ENCODE measurements at regions not wholly inside any gene's neighbourhood (a gene's known extent, or its start where the extent isn't known, plus 50 kb on each side); places are given as distances from the start of the nearest gene placed in this dataset.

DNA sequence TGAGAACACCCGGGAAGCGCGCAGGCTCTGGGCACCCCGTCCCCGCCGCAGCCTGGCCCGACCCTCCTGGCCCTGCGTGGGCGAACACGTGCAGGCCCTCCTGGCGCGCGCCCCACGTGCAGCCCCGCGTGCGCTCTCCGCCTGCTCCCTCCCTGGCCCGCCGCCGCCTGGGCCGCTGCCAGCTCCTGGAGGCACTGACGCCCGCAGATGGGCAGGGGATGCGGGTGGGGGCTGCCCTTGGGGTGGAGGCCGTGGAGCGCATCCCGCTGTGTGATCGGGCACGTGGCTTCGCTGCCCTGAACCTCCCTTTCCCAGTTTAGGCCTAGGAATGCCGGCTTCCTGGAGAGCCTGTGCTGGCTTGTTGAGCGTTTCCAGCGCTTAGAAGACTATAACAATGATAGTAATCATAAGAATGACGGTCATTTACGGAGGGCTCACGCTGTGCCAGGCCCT is 104.6 kb upstream of the SLC6A6 start:
- no peak overlapping the region for H2BK15ac ChIP-seq (ENCODE audit: low read depth, low read length)
- H3K14ac ChIP-seq (ENCODE audit: insufficient read depth, low read length), result no peak overlapping the region; the same call in 1 of the 2 replicates
- no peaks in the 10 kb centered on the region for H3K79me2 ChIP-seq (ENCODE audit: insufficient read depth, low read length)
- H3K4ac ChIP-seq (ENCODE audit: low read depth, low read length), result no peak overlapping the region
- H2AFZ ChIP-seq (ENCODE audit: low read length), result no peak overlapping the region
- H3T11ph ChIP-seq (ENCODE audit: low read length), result no peak overlapping the region
- H3K9ac ChIP-seq (ENCODE audit: extremely low read depth, insufficient read length, low read length), result no peak overlapping the region
- H2BK5ac ChIP-seq (ENCODE audit: insufficient read length, low read length), result no peak overlapping the region
- no peak overlapping the region for H3K56ac ChIP-seq (ENCODE audit: insufficient read length, low read depth, low read length)
- no peak overlapping the region for H4K5ac ChIP-seq (ENCODE audit: insufficient read length, low read depth, low read length)
- H3K79me1 ChIP-seq (ENCODE audit: insufficient read depth, low read depth, low read length, poor library complexity, severe bottlenecking), result no peaks in the 10 kb centered on the region
- TF ChIP-seq, protein P1, sequence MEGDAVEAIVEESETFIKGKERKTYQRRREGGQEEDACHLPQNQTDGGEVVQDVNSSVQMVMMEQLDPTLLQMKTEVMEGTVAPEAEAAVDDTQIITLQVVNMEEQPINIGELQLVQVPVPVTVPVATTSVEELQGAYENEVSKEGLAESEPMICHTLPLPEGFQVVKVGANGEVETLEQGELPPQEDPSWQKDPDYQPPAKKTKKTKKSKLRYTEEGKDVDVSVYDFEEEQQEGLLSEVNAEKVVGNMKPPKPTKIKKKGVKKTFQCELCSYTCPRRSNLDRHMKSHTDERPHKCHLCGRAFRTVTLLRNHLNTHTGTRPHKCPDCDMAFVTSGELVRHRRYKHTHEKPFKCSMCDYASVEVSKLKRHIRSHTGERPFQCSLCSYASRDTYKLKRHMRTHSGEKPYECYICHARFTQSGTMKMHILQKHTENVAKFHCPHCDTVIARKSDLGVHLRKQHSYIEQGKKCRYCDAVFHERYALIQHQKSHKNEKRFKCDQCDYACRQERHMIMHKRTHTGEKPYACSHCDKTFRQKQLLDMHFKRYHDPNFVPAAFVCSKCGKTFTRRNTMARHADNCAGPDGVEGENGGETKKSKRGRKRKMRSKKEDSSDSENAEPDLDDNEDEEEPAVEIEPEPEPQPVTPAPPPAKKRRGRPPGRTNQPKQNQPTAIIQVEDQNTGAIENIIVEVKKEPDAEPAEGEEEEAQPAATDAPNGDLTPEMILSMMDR (conservative IDR thresholded peaks at IDR 0.05), result no peak
- Mint-ChIP-seq H3K4me3 (no peak overlapping the region), H3K4me1 (peaks cover 15 to 19% of the 10 kb centered on the region in 2 experiments), H3K27me3 (ENCODE audit: low read depth) (peaks cover 11% of the 10 kb centered on the region; the same call in 1 of the 2 replicates), H3K27ac (no peak overlapping the region), H3K36me3 (ENCODE audit: insufficient read depth in 1 of 3, low read depth in 3 of 3) (peaks cover 0 to 2% (median 0%) of the 10 kb centered on the region in 3 experiments; a peak in 2 of 7 replicates), H3K9me3 (no peaks in the 10 kb centered on the region)
- H4K20me1 ChIP-seq (ENCODE audit: control insufficient read depth, insufficient read depth, insufficient read length), result no peaks in the 10 kb centered on the region
- no peak overlapping the region for H2BK120ac ChIP-seq (ENCODE audit: low read depth, low read length, poor library complexity, severe bottlenecking)
- no peak overlapping the region for H2BK20ac ChIP-seq (ENCODE audit: low read depth, low read length, poor library complexity, severe bottlenecking)
- no peaks in the 10 kb centered on the region for H3K9me3 ChIP-seq (ENCODE audit: control insufficient read depth, low read depth, low read length)
- no peak overlapping the region for H3K23ac ChIP-seq (ENCODE audit: insufficient read length, low read depth, low read length)
- H3K27me3 ChIP-seq (ENCODE audit: insufficient read depth, low read length), result no peaks in the 10 kb centered on the region; the same call in 1 of the 2 replicates
- no CpG with 5 or more reads among the region's 37 CpGs for WGBS (ENCODE audit: extremely low coverage, insufficient read length, low lambda C conversion rate)
- no peaks in the 10 kb centered on the region; the same call in 1 of the 2 replicates for H3K4me1 ChIP-seq (ENCODE audit: insufficient read depth, low read length)
- peak overlapping the region; percentile 53 for H3K18ac ChIP-seq (ENCODE audit: insufficient read length, low read depth, low read length)
- no peak overlapping the region for H3K27ac ChIP-seq (ENCODE audit: insufficient read length, low read depth, low read length)
- no peak overlapping the region for H2AK5ac ChIP-seq (ENCODE audit: insufficient read length, low read length)
- no peak overlapping the region for H4K8ac ChIP-seq (replicated peaks; ENCODE audit: insufficient read length, low read depth, low read length)
- H2BK12ac ChIP-seq (ENCODE audit: insufficient read length, low read depth, low read length), result peak overlapping the region; percentile 51
- no peak overlapping the region for H3K4me2 ChIP-seq (ENCODE audit: insufficient read depth, insufficient read length, low read length)
- DNase-seq, result no peak
- H4K91ac ChIP-seq (ENCODE audit: insufficient read length, low read depth, low read length), result no peak overlapping the region
- H3K23me2 ChIP-seq (ENCODE audit: insufficient read length, low read depth, low read length, poor library complexity, severe bottlenecking), result no peaks in the 10 kb centered on the region
